ENCODE measurements at regions not wholly inside any gene's neighbourhood (a gene's known extent, or its start where the extent isn't known, plus 50 kb on each side); places are given as distances from the start of the nearest gene placed in this dataset.

DNA sequence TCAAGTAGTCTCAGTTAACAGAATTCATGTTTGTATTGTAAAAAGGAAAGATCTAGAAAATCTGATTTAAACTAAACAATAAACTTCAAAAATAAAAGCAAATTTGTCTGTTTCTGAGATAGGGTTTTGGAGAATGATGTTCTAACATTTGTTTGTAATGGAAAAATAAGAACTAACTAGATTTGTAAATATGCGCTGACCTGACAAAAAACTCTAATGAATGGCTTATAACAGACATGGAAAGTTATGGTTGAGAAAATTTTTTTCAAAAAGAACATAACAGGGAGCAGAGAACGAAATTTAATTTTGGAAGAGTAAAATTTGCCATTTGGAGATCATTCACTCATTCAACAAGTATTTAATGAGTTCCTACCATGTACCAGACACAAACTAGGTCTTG, 179.0 kb upstream of the TARS1 start:
- DNase-seq: no peak

DNA sequence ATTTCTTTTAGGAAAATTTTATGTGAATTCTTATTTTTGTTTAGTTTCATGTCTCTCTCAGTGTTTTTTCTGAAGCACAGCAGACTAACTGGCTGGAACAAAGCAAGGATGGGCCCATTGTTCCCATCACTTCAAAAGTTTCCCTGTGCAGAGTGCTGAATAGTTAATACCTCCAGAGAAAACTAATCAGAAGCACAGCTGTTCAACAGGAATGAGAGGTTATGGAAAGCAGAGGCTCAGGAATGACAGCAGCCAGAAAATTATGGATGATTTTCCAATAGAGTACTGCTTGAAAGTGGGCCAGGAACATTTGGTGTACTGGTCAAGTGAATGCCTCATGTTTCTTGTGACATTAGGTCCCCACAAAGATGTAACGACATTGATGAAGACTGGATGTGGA, 173.0 kb upstream of the TARS1 start:
- no peak for DNase-seq

DNA sequence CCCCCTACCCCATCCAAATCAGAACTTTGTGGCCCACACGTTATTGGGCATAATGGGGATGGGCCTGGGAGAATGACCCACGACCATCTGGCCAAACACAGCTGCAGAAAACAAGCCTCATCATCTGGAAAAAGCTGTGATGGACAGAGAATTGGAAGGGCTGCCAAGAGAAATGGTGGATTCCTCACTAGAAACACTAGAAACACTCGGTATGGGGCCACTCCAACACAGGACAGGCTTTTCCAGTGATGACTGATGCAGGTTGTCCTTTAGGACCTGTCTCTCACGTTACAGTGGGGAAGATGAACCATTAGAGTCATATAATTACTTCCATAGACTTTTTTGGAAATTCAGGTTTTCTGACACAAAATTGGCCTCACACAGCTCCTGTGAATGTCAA, 172.4 kb upstream of the TARS1 start:
- DNase-seq: no peak

DNA sequence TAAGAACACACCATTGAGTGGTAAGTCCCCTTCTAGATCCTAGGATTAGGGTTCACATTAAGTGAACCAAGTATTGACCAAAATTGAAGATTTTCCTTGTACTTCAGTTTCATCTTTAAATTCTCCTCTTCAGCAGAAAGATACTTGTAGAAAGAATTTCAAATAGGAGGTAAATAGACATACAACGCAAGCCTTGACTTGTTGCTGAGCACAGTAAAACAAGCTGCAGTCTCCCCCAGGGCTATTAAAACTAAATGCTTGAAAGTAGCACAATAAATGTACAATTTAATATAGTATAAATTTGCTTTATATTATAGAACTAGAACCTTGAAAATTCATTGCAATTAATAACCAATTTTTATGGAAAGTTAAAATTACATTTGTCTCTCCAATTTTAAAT, 170.1 kb upstream of the TARS1 start:
- DNase-seq: no peak

DNA sequence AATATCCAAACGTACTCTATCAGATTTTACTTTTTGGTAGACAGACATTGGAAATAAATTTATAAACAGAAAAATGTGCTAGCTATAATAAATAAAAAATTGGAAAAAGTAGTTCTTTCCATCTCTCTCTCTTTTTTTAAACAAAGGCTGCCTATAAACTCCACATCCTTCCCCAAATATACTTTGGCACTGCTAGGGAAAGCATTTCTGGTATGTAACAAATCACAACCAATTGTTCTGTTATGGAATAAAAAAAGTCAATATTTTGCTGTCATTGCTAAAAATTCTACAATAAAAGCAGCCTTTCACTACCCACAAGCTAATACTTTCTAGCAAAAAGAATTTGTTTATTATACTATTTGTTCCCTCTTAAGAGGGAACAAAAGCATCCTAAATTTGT, 169.2 kb upstream of the TARS1 start:
- no peak for DNase-seq

DNA sequence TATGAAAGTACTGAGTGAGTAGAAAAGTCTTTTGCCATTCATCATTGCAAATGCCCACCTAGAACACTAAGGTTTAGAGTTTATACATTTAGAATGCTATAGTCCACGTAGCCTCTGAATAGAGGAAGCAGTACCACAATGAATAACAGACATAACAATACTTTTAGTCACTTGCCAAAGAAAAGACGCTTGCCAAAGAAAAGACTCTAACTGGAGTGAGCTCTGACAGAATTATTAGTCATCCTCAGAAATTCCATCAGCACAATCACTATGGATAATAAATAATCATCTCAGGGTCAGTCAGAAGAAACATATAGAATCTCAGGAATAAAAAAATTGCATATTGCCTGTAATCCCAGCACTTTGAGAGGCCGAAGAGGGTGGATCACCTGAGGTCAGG, 168.5 kb upstream of the TARS1 start:
- no peak for DNase-seq

DNA sequence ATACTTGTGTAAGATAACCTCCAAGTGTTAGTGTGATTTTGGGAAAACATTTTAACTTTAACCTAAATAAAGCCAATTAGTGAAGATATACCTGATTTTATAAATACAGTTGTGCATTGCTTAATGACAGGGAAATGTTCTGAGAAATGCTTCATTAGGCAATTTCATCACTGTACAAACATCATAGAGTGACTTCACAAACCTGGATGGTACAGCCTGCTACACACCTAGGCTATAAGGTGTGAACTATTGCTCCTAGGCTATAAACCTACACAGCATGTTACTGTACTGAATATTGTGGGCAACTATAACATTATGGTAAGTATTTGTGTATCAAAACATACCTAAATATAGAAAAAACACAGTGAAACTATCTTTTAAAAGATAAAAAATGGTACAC, 166.8 kb upstream of the TARS1 start:
- no peak for DNase-seq

DNA sequence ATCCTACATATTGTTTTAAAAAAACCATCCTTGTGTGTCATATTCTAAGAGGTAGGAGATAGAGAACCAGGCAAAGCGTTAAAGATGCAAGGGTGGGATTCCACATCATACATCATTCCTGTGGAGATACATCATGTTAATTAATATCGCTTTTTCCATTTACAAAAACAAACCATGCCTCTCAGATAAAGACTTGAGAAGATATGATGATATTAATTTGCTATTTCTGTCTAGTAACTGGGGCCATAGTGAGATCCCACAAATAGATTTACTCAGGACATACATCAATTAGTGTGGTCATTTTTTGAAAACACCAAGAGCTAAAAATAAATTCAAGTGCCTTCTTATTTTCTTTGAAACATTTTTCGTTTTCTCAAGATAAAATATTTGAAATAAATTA, 165.4 kb upstream of the TARS1 start:
- no peak for DNase-seq

DNA sequence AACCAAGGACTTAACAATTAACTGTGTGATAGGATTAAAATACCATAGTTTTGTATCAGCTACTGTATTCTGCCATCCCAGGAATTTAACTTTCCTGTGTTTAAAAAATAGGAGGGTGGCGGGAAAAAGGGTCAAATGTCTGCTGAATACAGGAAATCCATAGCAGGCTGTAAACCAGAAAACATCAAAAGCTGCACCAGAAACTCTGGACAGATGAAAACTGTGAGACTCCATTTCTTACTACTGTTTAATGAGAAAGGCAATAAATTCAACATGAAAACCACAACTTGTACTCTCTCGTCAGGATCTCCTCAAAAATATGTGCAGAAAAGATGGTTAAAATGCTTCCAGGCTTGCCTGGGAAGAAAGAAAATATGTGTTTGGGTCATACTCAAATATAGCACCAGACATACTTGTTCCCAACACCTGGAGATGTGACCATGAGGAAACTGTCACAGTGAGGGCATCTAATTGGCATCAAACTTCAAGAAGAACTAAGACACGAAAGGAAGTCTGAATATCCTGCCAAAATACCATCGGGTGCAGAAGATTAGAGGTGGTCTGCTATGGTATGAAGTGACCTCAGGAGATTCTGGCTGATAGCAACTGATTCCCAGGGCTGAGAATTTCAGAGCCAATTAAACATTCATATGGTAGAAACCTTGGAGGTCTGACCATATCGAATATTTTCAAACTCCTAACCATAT, 164.7 kb upstream of the TARS1 start:
- no peak for DNase-seq

DNA sequence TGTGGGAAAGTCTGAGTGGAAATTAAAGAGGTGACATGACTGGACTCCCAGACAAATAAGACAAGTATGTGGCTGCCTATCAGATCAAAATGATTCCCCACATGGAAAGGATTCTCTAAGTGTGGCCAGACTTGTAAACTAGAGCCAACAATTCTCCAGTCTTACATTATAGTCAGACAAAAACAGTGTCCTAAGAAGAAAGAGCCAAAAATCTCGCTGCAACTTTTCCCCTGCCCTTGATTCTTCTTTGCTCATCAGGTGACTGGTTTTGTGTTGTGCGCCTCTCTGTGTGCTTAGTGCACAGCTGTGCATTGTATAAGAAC, 164.2 kb upstream of the TARS1 start:
- no peak for DNase-seq

DNA sequence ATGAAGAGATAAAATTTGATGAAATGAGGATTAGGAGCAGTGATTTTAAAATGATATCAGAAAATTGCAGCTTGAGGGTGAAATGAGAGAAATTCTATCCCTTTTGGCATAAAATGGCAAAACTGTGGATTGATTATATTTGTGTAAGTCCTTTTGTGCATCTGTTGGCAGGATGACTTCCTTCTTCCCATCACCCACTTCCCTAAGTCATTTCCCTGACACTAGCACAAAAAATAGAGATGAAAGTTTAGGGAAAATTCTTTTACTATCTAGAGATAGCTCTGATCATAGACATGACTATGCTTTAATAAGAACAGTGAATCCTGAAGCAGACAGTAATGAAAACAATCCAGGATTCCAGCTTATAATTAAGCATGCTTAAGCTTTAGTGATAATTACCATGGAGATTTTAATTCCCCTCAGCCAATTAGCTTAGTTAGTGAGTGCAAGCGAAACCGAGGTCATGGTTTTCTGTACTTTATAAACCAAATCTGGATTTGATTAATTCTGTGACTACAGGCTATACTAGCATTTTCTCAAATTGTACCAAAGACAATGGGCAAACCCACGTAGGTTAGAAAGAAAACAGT, 163.6 kb upstream of the TARS1 start:
- no peak for DNase-seq

DNA sequence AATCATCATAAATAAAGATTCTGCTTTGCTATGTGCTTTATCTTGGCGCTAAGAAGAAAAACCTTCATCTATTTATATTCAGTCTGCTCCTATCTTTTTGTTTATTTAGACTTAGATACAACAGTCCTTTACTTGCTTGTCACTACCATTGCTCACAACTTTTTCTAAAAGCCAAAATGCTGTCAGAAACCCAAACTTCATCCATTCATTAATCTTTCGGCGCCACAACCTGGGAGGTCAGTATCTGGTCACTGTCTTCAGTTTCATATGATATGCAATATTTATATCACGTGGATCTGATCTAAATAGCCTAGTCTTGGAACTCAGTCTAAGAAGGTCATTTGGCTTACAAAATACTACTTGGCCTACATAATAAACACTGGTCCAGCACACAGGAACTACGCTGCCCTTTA, 159.3 kb upstream of the TARS1 start:
- DNase-seq: no peak

DNA sequence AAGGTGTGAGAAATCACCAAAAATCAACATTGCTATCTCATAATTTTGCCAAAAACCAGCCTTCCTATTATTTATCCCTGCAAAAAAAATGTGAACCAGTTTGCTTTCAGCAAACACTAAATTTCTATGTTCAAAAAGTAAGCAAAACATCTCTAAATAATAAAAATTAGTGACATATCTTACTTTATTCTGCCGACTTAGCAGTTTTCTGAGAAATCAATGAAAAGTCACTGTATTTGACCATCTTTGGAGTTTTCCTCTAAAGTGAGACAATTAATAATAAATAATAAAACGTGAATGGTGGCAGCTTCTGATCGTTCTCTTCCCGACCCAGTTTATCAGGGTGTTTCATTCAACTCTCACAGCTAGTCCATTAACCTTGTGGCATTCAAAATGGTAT, 158.6 kb upstream of the TARS1 start:
- no peak for DNase-seq

DNA sequence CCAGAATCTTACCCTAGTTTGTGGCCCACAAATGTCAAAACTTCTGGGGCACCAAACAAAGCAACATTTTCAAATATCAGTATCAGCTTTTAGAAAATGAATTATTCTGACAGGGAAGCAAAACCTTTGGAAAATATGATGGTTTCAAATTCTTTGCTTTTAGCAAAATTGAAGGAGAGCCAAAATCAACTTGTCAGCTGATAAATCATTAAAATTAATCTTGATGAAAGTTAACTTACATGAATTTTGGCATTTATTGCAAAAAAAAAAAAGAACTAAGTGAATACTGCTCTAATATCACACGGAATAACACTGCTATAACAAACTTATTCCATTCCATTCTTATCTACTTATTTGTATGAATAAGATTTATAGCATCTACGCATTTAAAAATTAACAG, 158.1 kb upstream of the TARS1 start:
- DNase-seq: no peak

DNA sequence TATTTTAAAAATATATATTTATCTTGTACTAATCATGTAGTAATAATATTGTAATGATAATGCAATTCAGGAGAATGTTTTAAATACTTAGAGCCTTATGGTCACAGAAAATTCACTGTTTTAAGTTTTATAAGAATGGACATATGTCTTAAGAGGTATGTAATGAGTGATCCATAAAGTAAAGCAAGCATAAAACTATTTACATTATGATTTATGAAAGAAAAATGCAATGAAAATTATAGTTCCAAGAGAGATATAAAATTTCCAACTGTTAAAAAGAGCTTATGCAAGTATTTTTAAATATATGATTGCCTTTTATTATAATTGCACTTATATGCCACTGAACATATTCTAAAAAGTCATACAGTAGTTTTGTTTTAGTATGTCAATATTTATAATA, 157.5 kb upstream of the TARS1 start:
- DNase-seq: no peak

DNA sequence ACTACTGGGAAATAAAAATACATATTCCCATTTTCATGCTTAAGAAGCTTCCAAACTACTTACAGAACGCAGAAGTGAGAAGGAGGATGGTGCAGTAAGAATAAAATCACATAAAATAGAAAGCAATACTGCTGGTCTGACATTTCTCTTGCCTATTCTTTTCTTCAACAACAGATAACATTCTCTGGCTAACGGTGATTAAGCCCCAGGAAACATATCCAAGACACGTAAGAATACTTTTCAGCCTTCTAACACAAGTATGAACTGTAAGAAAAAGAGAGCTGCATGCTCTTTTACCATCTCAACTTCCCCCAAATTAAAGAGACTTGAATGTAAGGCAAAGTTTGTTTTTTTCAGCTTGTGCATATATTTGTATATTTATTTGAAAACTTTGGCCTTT, 156.1 kb upstream of the TARS1 start:
- no peak for DNase-seq

DNA sequence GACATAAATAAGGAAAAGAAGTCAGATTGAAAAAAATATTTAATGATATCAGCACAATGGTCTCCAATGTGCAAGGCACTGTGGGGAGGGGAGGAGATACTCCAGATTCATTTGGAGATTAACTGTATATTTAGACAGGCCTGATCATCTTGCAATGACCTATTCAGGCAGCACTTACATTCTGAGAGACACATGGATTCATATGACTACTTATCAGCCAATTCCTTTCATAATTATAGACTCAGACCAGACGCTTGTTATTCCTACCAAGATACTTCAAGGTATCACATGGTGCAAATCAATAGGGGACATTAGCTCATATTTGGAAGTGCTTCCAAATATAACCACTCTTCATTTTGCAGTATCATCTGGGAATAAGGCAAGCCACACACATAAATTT, 153.5 kb upstream of the TARS1 start:
- DNase-seq: no peak

DNA sequence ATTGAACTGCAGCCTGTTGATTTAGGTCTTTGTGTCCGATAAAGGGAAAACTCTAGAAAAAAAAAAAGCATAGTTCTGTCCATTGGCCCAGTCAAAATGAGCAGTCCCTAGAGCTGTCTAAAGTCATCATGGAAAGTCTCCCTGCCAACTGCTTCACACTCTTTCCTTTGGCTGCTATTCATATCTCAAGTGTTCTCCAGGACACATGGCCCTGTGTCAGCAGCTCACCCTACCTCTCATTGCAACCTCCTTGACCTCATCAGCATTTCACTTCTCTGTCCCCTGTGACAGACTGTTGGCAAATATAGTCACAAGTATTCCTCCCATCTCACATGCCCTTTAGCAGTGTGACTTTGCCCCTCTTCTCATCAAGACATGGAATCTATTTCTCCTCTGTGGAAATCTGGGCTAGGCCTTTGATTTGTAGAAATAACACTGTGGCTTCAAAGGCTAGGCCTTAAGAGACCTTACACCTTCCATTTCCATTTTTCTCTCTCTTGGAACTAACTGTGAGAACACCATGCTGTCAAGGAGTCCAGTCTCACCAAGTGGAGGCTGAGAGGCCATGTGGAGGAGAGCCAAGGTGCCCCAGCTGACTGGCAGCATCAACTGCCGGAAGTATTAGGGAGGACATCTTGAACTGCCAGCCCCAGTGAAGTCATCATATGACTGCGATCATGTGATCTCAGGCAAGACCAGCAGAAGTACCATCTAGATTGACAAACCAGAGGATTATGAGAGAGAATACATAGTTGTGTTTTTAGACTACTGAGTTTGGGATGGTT, 149.4 kb upstream of the TARS1 start:
- DNase-seq: no peak

DNA sequence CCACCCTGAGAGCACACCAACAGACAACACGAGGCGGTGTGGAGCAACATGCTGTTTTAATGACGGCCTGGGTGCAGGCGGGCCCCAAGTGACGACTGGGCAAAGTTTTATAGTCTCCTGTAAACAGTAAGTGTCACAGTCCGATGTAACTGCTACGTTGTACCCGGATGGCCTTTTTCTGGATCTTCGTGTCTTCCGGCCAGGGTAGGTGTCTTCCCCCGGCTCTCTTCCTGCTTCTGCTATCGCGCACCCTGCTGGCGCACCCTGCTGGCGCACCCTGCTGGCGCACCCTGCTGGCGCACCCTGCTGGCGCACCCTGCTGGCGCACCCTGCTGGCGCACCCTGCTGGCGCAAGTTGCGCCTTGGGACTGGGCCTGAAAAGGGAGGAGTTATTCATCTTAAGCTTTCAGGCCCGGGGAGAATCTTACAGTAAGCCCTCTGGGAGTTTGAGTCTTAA, 143.0 kb upstream of the TARS1 start:
- no peak for DNase-seq

DNA sequence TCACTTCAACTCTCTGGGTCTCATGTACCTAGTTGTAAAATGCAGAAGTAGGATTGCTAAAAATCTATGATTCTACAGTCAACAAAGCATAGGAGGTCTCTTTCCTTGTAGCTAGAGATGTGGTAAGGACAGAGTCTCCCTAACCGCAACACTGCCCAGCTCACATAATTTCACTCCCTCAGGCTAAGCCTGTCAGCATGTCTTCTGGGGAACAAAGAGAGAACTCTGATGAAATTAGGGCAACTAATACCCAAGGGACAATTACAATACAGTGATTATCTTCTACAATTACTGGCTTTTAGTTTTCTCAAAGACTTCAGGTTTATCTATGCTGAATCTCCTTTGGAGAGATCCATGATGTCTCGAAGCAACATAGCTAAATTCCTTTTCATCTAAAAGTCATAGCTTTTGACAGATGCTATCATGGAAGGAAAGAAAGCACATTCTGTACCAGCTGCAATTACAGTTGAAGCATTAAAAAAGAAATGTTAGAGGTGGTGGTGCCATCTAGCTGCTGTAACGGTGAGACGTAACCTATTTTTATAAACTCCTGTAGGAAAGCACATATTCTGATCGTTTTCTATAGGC, 141.1 kb upstream of the TARS1 start:
- DNase-seq: peak; percentile 3

DNA sequence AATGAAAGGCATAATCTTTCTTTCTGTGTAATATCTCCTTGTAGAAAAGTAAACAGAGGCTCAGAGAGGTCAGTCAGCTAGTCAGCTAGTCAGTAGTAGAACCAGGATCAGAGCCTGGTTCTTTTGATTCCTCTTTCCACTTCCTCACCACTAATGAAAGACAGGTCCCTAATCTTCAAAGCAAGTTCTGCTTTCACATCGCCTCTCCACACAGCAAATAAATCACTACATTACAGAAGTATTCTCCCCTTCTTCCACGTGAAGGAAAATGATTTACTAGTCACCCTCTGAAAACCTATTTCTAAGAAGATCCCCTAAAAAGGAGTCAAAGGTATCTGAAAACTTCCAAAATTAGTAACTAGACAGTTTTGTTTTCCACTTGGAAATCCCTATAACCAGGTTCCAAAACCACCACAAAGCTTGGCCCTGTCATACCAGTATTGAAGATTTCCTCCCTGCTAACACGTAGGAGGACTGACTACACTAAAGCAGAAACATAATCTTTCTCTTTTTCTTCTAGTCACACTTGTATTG, 140.5 kb upstream of the TARS1 start:
- no peak for DNase-seq

DNA sequence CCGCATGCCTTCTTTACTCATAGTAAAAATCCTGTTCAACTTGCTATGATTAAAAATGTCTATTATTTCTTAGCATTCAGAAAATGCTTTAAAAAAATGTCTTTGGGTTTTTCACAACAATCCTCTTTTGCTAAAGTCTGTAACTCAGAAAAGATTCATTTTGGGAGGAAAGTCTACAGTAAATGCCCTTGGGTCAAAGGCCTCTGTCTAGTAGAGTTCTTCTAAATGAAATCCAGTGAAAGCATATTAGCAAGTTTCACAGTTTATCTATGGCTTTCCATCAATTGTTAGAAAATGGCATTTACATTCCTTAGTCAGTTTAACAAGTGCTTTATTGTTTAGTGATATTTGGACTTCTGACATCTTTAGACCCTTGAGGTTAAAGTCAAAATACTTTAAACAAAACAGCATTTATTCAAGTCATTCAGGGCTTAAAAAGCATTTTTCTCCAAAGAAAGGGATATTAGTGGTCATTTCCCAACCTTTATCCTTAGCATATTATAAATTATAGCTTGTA, 137.1 kb upstream of the TARS1 start:
- no peak for DNase-seq

DNA sequence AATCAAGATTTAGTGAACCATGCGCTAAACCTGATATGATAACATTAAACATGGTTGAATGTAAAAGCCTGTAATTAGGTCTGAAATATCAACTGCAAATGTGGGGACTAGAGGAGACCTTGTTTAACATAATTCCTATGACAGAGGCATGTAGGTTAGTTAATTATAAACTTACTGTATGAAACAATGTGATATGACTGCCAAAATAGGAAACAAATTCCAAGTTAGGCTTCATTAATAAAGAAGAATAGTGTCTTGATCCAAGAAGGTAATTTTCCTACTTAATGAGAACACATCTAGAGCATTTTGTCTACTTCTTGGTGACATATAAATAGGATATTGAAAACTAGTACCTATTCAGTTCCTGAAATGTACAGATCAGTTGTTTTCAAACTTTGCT, 136.2 kb upstream of the TARS1 start:
- DNase-seq: no peak

DNA sequence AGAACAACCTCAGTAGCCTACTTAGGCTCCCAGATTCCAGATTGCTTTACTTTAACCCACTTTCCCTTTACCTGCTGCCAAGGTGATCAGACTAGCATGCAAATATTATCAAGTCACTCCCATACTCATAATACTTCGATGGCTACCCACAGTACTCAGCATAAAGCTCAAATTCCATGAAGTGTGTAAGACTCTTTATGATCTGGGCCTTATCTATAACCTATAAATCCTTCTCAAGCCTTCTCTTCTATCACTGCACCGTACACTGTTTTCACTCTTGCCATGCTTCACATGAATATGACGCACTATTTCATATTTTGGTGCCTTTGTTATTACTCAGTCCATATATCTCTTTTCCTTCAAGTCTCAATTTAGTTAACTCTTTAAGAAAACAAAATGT, 135.2 kb upstream of the TARS1 start:
- DNase-seq: no peak
